Gastroesophageal sphincter (tissue), 4 donors: ENCODE measurements at regions not wholly inside any gene's neighbourhood (a gene's known extent, or its start where the extent isn't known, plus 50 kb on each side); places are given as distances from the start of the nearest gene placed in this dataset.

ENCODE experiments used
- ATAC-seq: fragments of 150-250 bp; one replicate; pipeline ENCODE4 v1.9.1; 2016; ENCODE audit warnings: mild to moderate bottlenecking, moderate library complexity
- H3K27ac ChIP-seq, 4 donors: fragments of 200-600 bp; sonication (generic) in 3 of 4; 1 replicate in 3 of 4; 2 replicates in 1 of 4; pipeline ENCODE4 v1.5.1; 2016 to 2019
- H3K27me3 ChIP-seq: fragments of 200-600 bp; sonication (generic); one replicate; pipeline ENCODE4 v1.5.1; 2019
- H3K36me3 ChIP-seq, 2 donors: fragments of 200-600 bp; sonication (generic); one replicate each; pipeline ENCODE4 v1.5.1; 2019; ENCODE audit warnings: control low read depth in 1 of 2
- H3K4me1 ChIP-seq, 3 donors: fragments of 200-600 bp; sonication (generic); 1 replicate in 2 of 3; 2 replicates in 1 of 3; pipeline ENCODE4 v1.5.1; 2016 to 2019; ENCODE audit warnings: control low read depth in 2 of 3
- H3K4me3 ChIP-seq, 2 donors: fragments of 200-600 bp; sonication (generic); one replicate each; pipeline ENCODE4 v1.5.1; 2019; ENCODE audit warnings: mild to moderate bottlenecking in 1 of 2, moderate library complexity in 1 of 2
- H3K9me3 ChIP-seq, 3 donors: fragments of 200-600 bp; sonication (generic); one replicate each; pipeline ENCODE4 v1.5.1; 2017 to 2019; ENCODE audit warnings: control low read depth in 2 of 3
- CTCF ChIP-seq, 4 experiments: fragments of 200-600 bp in 2 of 4; fragments of 450-650 bp in 2 of 4; sonication (generic) in 1 of 4; IDR thresholded peaks; one replicate each; pipeline ENCODE4 v1.5.1; 2017 to 2019; ENCODE audit warnings: antibody characterized with exemption in 4 of 4, mild to moderate bottlenecking in 2 of 4, moderate library complexity in 2 of 4
- EP300 ChIP-seq: sonication (generic); formaldehyde crosslinking; IDR thresholded peaks from one replicate; pipeline ENCODE4 v1.6.1; 2017; ENCODE audit warnings: antibody characterized with exemption, mild to moderate bottlenecking
- POLR2A ChIP-seq, 2 donors: fragments of 450-650 bp; IDR thresholded peaks; one replicate each; pipeline ENCODE4 v1.6.1; 2017; ENCODE audit warnings: antibody characterized with exemption in 2 of 2, mild to moderate bottlenecking in 2 of 2, moderate library complexity in 1 of 2
- POLR2AphosphoS5 ChIP-seq: sonication (generic); formaldehyde crosslinking; IDR thresholded peaks from one replicate; pipeline ENCODE4 v1.6.1; 2017; ENCODE audit warnings: antibody characterized with exemption
- WGBS, 2 donors: methylation state at CpG; one replicate each; pipeline ENCODE4 v1.1.5; 2018; ENCODE audit warnings: low coverage in 1 of 2; 5-methylcytosine and 5-hydroxymethylcytosine counted together

GRCh38 chr6:23174781-23175361, 605.5 kb downstream of the HDGFL1 start:
- H3K9me3 ChIP-seq: no peaks in the 10 kb centered on the region
- no peak overlapping the region for H3K27ac ChIP-seq
- no peak for ATAC-seq
- WGBS, 2 donors: 69 to 94% methylated on average over 6 to 7 of the region's 7 CpGs
- TF ChIP-seq POLR2AphosphoS5: no peak
- no peaks in the 10 kb centered on the region for H3K27me3 ChIP-seq
- H3K36me3 ChIP-seq: no peaks in the 10 kb centered on the region
- no peak overlapping the region for H3K4me3 ChIP-seq
- H3K4me1 ChIP-seq: no peaks in the 10 kb centered on the region

DNA sequence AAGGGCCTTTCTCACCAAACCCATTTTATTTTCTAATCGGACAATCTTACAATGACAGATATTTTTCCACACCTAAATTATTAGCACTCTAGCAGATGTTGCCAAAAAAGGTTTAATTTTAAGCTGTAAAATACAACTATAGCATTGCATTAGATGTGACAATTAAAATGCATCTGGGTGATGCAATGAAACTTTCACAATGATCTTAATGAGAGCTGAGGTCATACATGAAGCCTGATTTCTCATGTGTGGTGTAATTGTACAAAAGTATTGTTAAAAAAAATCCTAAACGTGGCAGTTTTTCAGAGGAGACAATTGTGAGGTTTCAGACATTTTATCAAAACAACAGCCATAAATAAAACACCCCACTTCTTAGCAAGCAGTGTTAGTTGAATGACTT, 606.0 kb downstream of the HDGFL1 start:
- no peak overlapping the region for H3K27ac ChIP-seq
- TF ChIP-seq POLR2A (IDR thresholded peaks at IDR 0.05) (no peak), EP300 (no peak), CTCF (IDR thresholded peaks at IDR 0.05) (no peak), POLR2AphosphoS5 (no peak)
- H3K36me3 ChIP-seq: no peaks in the 10 kb centered on the region
- no peak for ATAC-seq
- H3K4me3 ChIP-seq: no peak overlapping the region
- peaks cover 0 to 1% (median 0%) of the 10 kb centered on the region in 3 donors for H3K4me1 ChIP-seq
- WGBS, 2 donors: 56 to 65% methylated on average over 2 of the region's 2 CpGs
- H3K27me3 ChIP-seq: no peaks in the 10 kb centered on the region
- no peaks in the 10 kb centered on the region for H3K9me3 ChIP-seq

DNA sequence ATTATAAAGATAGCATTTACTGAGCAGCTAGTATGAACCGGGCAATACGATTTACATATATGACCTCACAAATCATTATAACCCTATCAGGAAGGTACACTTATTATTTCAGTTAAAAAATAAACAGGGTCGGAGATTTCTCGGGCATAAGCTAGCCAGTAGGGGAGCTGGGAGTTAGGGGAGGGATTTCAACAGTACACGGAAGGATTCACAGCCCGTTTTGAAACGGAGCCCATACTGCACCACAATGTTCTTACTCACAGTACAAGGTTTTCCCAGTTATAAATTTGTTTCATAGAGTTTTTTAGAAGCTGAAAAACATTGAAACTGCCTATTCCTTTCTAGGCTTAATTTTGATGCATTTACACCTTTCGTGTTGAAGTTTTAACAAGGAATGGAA, 607.1 kb downstream of the HDGFL1 start:
- Histone ChIP-seq H3K4me1 (peaks cover 0 to 12% (median 0%) of the 10 kb centered on the region in 3 donors), H3K9me3 (no peaks in the 10 kb centered on the region), H3K27ac (no peak overlapping the region), H3K36me3 (no peaks in the 10 kb centered on the region), H3K4me3 (no peak overlapping the region), H3K27me3 (no peaks in the 10 kb centered on the region)
- TF ChIP-seq POLR2AphosphoS5 (no peak), CTCF (IDR thresholded peaks at IDR 0.05) (no peak), EP300 (no peak), POLR2A (IDR thresholded peaks at IDR 0.05) (no peak)
- 94 to 98% methylated on average over 8 of the region's 8 CpGs for WGBS, 2 donors
- no peak for ATAC-seq

GRCh38 chr6:23176883-23177282, 607.5 kb downstream of the HDGFL1 start:
- Histone ChIP-seq H3K9me3 (no peaks in the 10 kb centered on the region), H3K36me3 (no peaks in the 10 kb centered on the region), H3K4me1 (peaks cover 0 to 12% (median 0%) of the 10 kb centered on the region in 3 donors), H3K4me3 (no peak overlapping the region), H3K27ac (no peak overlapping the region), H3K27me3 (no peaks in the 10 kb centered on the region)
- 84 to 88% methylated on average over 4 to 11 of the region's 11 CpGs for WGBS, 2 donors
- no peak for ATAC-seq
- TF ChIP-seq POLR2A (IDR thresholded peaks at IDR 0.05): no peak
- TF ChIP-seq CTCF (IDR thresholded peaks at IDR 0.05): no peak
- TF ChIP-seq POLR2AphosphoS5: no peak
- no peak for TF ChIP-seq EP300

GRCh38 chr6:23177806-23178205, 608.4 kb downstream of the HDGFL1 start:
- no peak overlapping the region for H3K27ac ChIP-seq
- H3K4me3 ChIP-seq: no peak overlapping the region
- peaks cover 0 to 12% (median 0%) of the 10 kb centered on the region in 3 donors for H3K4me1 ChIP-seq
- H3K9me3 ChIP-seq: no peaks in the 10 kb centered on the region
- WGBS, 2 donors: 83% methylated on average over 1 of the region's 1 CpG; no CpG with 5 or more reads in 1 of the 2 donors
- H3K27me3 ChIP-seq: no peaks in the 10 kb centered on the region
- no peaks in the 10 kb centered on the region for H3K36me3 ChIP-seq
- no peak for TF ChIP-seq POLR2AphosphoS5
- TF ChIP-seq EP300: no peak
- TF ChIP-seq CTCF (IDR thresholded peaks at IDR 0.05): no peak
- no peak for TF ChIP-seq POLR2A (IDR thresholded peaks at IDR 0.05)
- ATAC-seq: no peak
